RWPE1 (cell line): ENCODE measurements at regions not wholly inside any gene's neighbourhood (a gene's known extent, or its start where the extent isn't known, plus 50 kb on each side); places are given as distances from the start of the nearest gene placed in this dataset.

ENCODE experiments used
- CTCF ChIA-PET: fragments of 350-600 bp; sonication (Branson Sonifier 250); formaldehyde crosslinking; extraction: SDS; loops from one replicate; lab custom pipeline; 2021; lab: Yijun Ruan, JAX
- POLR2A ChIA-PET: fragments of 400-600 bp; formaldehyde crosslinking; extraction: SDS; loops from one replicate; lab custom pipeline; 2020; ENCODE audit warnings: antibody characterized with exemption; ENCODE audit not compliant: low non-redundant PET; lab: Yijun Ruan, JAX
- DNase-seq: peaks from one replicate; pipeline ENCODE4 v3.0.0; 2012; ENCODE audit warnings: low spot score
- H3K27ac ChIP-seq: fragments of 450-650 bp; 2 replicates; pipeline ENCODE4 v1.5.1; 2017
- TF ChIP-seq, protein P1 (sequence below): fragments of 450-650 bp; conservative IDR thresholded peaks from 2 replicates; pipeline ENCODE4 v1.5.1; 2017; ENCODE audit warnings: low read depth, mild to moderate bottlenecking

DNA sequence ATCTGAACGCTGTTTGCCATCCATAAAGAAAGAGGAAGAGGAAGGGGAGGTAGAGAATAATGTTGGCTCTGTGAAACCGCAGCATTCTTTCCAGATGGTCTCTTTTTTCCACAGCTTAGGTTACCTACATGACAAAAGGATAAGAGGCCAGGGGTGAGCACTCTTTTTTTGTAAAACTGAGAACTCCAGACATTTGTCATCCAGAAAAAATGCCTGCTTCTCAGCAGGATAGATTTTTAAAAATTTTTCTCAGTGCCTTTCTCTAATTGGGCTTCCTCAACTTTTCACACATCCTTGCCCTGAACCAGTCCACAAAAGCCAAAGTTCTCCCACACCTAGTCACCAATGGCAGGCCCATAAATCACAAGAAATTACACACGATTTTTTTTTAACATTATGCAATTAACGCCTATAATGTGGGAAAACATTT, 158.1 kb upstream of the TENM3 start:
- ChIA-PET CTCF (no interaction called here), POLR2A (no interaction called here)
- TF ChIP-seq, protein P1, sequence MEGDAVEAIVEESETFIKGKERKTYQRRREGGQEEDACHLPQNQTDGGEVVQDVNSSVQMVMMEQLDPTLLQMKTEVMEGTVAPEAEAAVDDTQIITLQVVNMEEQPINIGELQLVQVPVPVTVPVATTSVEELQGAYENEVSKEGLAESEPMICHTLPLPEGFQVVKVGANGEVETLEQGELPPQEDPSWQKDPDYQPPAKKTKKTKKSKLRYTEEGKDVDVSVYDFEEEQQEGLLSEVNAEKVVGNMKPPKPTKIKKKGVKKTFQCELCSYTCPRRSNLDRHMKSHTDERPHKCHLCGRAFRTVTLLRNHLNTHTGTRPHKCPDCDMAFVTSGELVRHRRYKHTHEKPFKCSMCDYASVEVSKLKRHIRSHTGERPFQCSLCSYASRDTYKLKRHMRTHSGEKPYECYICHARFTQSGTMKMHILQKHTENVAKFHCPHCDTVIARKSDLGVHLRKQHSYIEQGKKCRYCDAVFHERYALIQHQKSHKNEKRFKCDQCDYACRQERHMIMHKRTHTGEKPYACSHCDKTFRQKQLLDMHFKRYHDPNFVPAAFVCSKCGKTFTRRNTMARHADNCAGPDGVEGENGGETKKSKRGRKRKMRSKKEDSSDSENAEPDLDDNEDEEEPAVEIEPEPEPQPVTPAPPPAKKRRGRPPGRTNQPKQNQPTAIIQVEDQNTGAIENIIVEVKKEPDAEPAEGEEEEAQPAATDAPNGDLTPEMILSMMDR, result no peak
- H3K27ac ChIP-seq, result no peak overlapping the region
- no peak for DNase-seq

DNA sequence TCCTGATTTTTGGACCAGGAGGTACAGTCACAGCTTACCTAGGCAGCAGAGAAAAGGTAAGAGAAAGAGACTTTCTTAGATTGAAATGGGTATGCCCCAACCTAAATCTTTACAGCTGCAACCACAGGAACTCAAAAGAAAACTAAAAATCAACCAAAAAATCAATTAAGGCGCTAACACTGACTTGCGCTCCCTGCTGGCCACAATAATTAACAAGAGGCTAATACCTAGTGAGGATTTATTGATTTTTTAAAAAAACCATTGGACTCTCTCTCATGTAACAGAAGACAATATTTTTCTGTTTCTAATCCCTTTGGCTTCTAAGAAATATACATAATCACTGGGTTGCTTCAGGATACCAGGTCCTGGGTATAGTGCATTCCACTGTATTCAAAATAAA, 153.9 kb upstream of the TENM3 start:
- no peak for DNase-seq
- ChIA-PET POLR2A (no interaction called here), CTCF (interaction anchor here (0.6 to 0.7 kb wide), 2 partner anchors 8 to 65 kb away, joined by 3 to 4 read pairs; no protein-coding TSS in a partner anchor)
- TF ChIP-seq, protein P1, result no peak
- no peak overlapping the region for H3K27ac ChIP-seq

DNA sequence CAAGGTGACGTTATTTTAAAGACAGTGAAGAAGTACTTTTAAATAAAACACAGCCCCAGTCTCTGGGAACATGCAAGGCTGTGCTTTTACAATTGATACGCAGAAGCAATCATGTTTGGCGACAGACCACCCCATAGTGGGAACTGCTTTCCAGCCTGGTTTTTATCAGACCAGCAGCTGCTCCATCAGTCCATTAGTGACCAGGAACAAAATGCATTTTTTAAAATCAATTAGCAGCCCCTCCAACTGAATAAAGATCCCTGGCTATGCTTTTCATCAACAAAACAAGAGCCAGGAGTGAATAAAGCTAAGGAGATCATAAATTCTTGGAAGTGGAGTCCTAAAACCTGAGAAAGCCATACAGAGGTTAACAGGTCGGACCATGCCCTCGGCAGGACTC, 153.0 kb upstream of the TENM3 start:
- TF ChIP-seq, protein P1, result no peak
- DNase-seq, result no peak
- ChIA-PET CTCF (no interaction called here), POLR2A (no interaction called here)
- H3K27ac ChIP-seq, result no peak overlapping the region

DNA sequence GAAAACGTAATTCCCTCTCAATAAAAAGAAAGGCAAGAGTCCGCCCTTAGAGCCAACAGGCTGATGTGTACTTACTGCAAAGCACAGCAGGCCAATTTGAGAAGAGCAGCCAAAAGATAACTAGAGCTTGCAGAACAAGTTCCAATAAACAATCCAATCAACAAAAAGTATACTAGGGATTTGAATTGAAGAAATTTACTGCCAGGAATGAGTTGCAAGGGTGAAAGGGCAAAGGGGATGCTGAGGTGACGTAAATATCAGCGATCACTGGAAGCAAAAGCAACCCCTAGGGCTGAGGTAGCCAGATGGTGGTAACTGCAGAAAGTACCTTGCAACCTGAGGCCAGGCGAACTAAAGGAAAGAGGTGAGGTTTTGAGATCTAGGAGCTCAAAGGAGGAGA, 152.1 kb upstream of the TENM3 start:
- DNase-seq, result no peak
- ChIA-PET CTCF (no interaction called here), POLR2A (no interaction called here)
- TF ChIP-seq, protein P1, result no peak
- no peak overlapping the region for H3K27ac ChIP-seq

DNA sequence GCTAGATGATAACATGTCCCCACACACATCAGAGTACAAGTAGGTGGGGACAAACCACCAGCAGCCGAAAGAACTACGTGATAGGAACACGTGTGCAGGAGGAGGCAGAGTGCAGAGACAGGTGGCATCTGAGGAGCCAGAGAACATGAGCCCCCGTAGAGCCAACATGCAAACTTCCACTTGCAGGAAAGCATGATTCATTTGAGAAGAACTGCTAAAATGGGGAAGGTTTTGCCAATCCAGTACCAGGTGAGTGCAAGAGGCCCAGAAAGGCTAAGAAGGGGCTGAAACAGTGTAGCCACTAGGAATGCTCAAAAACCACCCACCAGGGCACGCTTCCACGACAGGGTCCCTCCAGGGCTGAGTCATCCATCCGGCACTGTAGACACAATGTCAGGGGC, 149.8 kb upstream of the TENM3 start:
- TF ChIP-seq, protein P1, result no peak
- CTCF ChIA-PET, result interaction anchor here (0.6 kb wide), 1 partner anchor 626 kb away, joined by 3 read pairs; no protein-coding TSS in a partner anchor
- H3K27ac ChIP-seq, result no peak overlapping the region
- no peak for DNase-seq
- POLR2A ChIA-PET, result no interaction called here

DNA sequence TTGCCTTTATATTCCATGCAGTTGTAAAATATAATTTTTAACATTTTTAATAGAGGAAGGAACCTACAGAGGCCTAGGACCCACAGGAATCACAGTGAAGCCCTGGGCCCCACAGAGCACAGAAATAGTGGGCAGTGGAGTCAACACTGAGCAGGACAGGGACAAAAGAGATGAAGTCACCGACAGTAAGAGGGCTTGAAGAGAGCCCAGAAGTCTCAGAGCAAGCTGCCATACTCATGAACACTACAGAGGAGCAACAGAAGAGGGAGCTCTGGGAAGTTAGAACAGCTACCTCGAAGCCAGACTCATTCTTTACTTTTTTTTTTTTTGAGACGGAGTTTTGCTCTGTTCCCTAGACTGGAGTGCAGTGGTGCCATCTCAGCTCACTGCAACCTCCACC, 149.3 kb upstream of the TENM3 start:
- DNase-seq, result no peak
- CTCF ChIA-PET, result interaction anchor here (0.6 kb wide), 1 partner anchor 625 kb away, joined by 3 read pairs; no protein-coding TSS in a partner anchor
- POLR2A ChIA-PET, result no interaction called here
- TF ChIP-seq, protein P1, result no peak
- no peak overlapping the region for H3K27ac ChIP-seq
